Astrocyte of the spinal cord (primary cell): ENCODE measurements at regions not wholly inside any gene's neighbourhood (a gene's known extent, or its start where the extent isn't known, plus 50 kb on each side); places are given as distances from the start of the nearest gene placed in this dataset.

Source experiments
- DNase-seq: peaks from one replicate; pipeline ENCODE4 v3.0.0; 2011; ENCODE audit warnings: low read depth, low spot score
- H3K4me3 ChIP-seq: 2 replicates; pipeline ENCODE4 v1.5.1; 2011; ENCODE audit warnings: low read depth, mild to moderate bottlenecking, low read length, moderate library complexity
- CTCF ChIP-seq: IDR thresholded peaks from 2 replicates; pipeline ENCODE4 v1.5.1; 2012; ENCODE audit warnings: low read depth, mild to moderate bottlenecking, low read length, inconsistent platforms
- in situ Hi-C: cut with HindIII; loops from 2 replicates; pipeline ENCODE4 v1.10.0; 2017; ENCODE audit warnings: low sequenced_read_pairs

DNA sequence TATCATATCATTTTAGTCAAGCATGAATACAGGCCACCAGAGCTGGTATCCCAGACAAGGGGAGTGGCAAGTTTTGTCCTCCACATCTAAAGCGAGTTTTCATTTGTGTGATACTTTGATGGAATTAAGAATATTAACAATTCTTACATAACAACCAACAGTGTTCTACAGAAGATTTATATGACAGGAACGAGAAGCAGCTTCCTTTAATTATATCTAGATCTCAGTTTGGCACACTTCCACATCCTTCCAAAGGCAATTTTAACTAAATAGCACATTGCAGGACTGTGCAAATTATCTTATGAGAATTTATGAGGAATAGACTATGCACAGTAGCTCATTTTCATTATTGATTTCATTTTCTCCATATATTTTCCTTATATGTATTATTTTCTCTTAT lies 121.2 kb upstream of the GUCY1A1 start:
- DNase-seq, result no peak
- no peak overlapping the region for H3K4me3 ChIP-seq
- in situ Hi-C loops, result no loop called here
- TF ChIP-seq CTCF, result no peak

DNA sequence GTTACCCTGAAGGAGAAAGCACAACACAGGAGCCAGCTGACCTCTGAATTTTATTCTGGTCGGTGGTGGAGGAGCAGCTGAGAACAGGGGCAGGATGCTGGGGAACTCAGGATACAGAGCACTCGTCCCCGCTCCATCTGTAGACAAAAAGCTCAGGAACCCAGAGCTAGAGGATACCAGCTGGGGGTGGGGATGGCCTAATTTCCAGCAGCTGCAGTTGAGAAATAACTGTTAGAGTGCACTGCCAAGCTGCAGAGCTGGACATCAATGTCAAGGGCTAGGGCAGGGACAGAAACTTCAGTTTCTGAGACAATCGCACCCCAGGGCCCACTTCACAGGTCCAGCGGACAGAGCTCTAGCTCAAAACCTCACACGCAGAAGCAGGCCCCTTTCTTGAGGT lies 122.1 kb upstream of the GUCY1A1 start:
- no peak overlapping the region for H3K4me3 ChIP-seq
- no peak for TF ChIP-seq CTCF
- no peak for DNase-seq
- in situ Hi-C loops, result no loop called here

DNA sequence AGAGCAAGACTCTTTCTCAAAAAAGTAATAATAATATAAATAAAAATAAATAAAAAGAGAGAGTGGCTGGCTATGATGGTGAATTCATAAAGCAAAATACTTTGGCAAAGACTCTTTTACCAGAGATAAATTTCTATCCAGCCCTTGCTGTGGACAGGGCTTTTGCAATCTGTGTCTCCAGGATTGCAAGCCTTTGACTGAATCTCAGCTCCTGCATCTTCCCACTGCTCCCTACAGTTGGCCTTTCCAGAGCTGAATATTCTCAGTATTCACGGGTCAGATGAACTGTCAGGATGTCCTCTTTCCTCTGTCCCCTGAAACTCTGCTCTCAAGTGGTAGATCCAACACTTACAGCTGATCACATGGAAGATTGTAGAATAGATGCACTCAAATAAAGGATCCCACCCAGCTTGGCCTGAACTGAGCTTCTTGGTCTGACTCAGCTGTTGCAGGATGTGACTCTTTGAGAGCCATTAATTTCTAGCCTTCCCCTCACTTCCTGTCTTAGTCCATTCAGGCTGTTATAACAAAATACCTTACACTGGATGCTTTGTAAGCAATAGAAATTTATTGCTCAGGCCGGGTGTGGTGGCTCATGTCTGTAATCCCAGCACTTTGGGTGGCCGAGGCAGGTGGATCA lies 123.4 kb upstream of the GUCY1A1 start:
- in situ Hi-C loops, result no loop called here
- DNase-seq, result peak; percentile 74
- no peak for TF ChIP-seq CTCF
- no peak overlapping the region for H3K4me3 ChIP-seq

DNA sequence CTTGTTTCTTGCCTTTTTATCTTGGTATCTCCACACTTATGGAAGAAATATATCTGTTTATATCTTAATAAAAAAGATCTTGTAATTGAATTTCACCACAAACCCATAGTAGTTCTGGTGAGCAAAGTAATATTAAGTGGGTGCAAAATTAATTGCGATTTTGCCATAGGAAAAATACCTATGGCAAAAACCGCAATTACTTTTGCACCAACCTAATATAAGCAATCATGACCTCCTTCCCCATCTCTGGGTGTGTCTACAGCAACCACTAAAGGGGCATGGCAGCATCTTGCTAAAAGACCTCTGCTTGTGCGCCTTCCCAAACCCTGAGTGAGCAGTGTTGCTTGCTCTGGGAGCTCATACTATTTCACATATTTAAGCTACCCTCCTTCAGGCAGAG lies 124.2 kb upstream of the GUCY1A1 start:
- in situ Hi-C loops, result no loop called here
- H3K4me3 ChIP-seq, result no peak overlapping the region
- DNase-seq, result no peak

DNA sequence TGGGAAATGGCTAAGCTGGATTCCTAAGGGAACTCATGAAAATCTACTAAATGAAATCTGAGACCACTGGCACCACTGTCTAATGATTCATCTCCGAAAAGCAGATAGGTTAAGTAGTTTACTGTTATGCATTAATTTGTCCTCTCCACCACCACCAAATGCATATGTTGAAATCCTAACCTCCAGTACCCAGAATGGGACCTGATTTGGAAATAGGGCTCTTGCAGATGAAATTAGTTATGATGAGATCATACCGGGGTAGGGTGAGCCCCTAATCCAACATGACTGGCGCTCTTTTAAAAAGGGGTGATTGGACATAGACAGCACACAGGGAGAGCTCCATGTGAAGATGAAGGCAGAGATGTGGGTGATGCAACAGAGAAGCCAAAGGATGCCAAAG lies 124.9 kb upstream of the GUCY1A1 start:
- no peak for DNase-seq
- in situ Hi-C loops, result no loop called here
- H3K4me3 ChIP-seq, result no peak overlapping the region
- no peak for TF ChIP-seq CTCF

More for the DNA sequence above, 124.2 kb upstream of the GUCY1A1 start:
- TF ChIP-seq CTCF, result no peak

GRCh38 chr4:155540698-155541097 lies 126.0 kb upstream of the GUCY1A1 start:
- no peak for DNase-seq
- no peak overlapping the region for H3K4me3 ChIP-seq
- in situ Hi-C loops, result no loop called here
- TF ChIP-seq CTCF, result no peak

DNA sequence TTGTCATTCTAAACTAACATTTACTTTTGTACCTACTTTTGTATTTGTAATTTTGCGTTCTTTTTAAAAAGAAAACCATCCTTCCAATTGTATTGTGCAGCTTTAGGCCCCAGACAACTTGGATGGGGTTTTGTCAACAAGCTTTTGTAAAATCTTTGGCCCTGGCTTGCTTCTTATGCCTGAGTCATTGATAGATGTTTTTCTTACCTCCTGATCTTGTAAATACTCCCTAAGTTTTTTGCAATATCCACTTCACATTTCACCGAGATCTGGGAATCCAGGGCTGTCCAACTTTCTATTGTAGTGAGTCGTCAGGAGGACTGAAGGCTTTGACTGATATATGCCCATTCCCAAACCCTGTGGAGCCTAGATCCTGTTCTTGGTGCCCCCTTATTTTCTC lies 126.9 kb upstream of the GUCY1A1 start:
- no peak overlapping the region for H3K4me3 ChIP-seq
- in situ Hi-C loops, result no loop called here
- TF ChIP-seq CTCF, result no peak
- peak; percentile 36 for DNase-seq
